WTC11 (cell line): ENCODE measurements at regions not wholly inside any gene's neighbourhood (a gene's known extent, or its start where the extent isn't known, plus 50 kb on each side); places are given as distances from the start of the nearest gene placed in this dataset.

ENCODE experiments used
- ATAC-seq: fragments of 200-7000 bp; cut with Tn5 transposase; 2 replicates; pipeline ENCODE4 v1.10.0; 2021; ENCODE audit warnings: mild to moderate bottlenecking, moderate library complexity
- CTCF ChIA-PET: fragments of 300-600 bp; sonication (Branson Sonifier 250); formaldehyde crosslinking; loops from one replicate; lab custom pipeline; 2021; ENCODE audit warnings: antibody characterized with exemption; lab: Charles Lee
- POLR2A ChIA-PET: fragments of 350-600 bp; sonication (Branson Sonifier 250); formaldehyde crosslinking; loops from one replicate; lab custom pipeline; 2021; ENCODE audit warnings: antibody characterized with exemption; lab: Charles Lee
- DNase-seq: peaks from one replicate; pipeline ENCODE4 v3.0.0; 2021; ENCODE audit warnings: low spot score
- H3K27ac Mint-ChIP-seq: 2 replicates; pipeline ENCODE4 v1.8.0; 2021; ENCODE audit warnings: mixed read lengths
- H3K27me3 Mint-ChIP-seq: 2 replicates; pipeline ENCODE4 v1.8.0; 2021; ENCODE audit warnings: low read depth, mild to moderate bottlenecking, moderate library complexity, mixed read lengths
- H3K36me3 Mint-ChIP-seq: 2 replicates; pipeline ENCODE4 v1.8.0; 2021; ENCODE audit warnings: mixed read lengths
- H3K4me1 Mint-ChIP-seq: 2 replicates; pipeline ENCODE4 v1.8.0; 2022; ENCODE audit warnings: mixed read lengths
- H3K4me3 Mint-ChIP-seq: 2 replicates; pipeline ENCODE4 v1.8.0; 2021; ENCODE audit warnings: mild to moderate bottlenecking, moderate library complexity, mixed read lengths
- H3K9me3 Mint-ChIP-seq: 2 replicates; pipeline ENCODE4 v1.8.0; 2021; ENCODE audit warnings: mixed read lengths
- EMX1 ChIP-seq: fragments of 250-450 bp; sonication (Bioruptor Pico); IDR thresholded peaks from 2 replicates; pipeline ENCODE4 v1.8.0; 2021; ENCODE audit warnings: mild to moderate bottlenecking
- ESRRA ChIP-seq: sonication (generic); formaldehyde crosslinking; IDR thresholded peaks from 2 replicates; pipeline ENCODE4 v1.8.1; 2022; ENCODE audit warnings: mild to moderate bottlenecking, missing genetic modification reagents, borderline replicate concordance
- FOXK1 ChIP-seq: sonication (generic); formaldehyde crosslinking; IDR thresholded peaks from 2 replicates; pipeline ENCODE4 v1.8.0; 2022; ENCODE audit warnings: mild to moderate bottlenecking, moderate library complexity, missing genetic modification reagents
- HMGA2 ChIP-seq: fragments of 250-450 bp; sonication (Bioruptor Pico); IDR thresholded peaks from 2 replicates; pipeline ENCODE4 v1.4.0; 2021; ENCODE audit warnings: mild to moderate bottlenecking, moderate library complexity
- IRF2 ChIP-seq: sonication (generic); formaldehyde crosslinking; IDR thresholded peaks from 2 replicates; pipeline ENCODE4 v1.8.0; 2022; ENCODE audit warnings: low read depth, missing genetic modification reagents, borderline replicate concordance
- KAT7 ChIP-seq: sonication (generic); formaldehyde crosslinking; IDR thresholded peaks from 2 replicates; pipeline ENCODE4 v1.8.1; 2023; ENCODE audit warnings: missing genetic modification reagents, mild to moderate bottlenecking, borderline replicate concordance
- NFATC4 ChIP-seq: fragments of 250-450 bp; sonication (Bioruptor Pico); IDR thresholded peaks from 2 replicates; pipeline ENCODE4 v1.9.0; 2021; ENCODE audit warnings: mild to moderate bottlenecking
- RELA ChIP-seq: sonication (generic); formaldehyde crosslinking; IDR thresholded peaks from 2 replicates; pipeline ENCODE4 v1.8.1; 2022; ENCODE audit warnings: missing genetic modification reagents, mild to moderate bottlenecking, borderline replicate concordance
- SP1 ChIP-seq: sonication (generic); formaldehyde crosslinking; conservative IDR thresholded peaks from 2 replicates; pipeline ENCODE4 v1.8.1; 2022; ENCODE audit warnings: missing genetic modification reagents
- TEAD4 ChIP-seq: sonication (generic); formaldehyde crosslinking; IDR thresholded peaks from 2 replicates; pipeline ENCODE4 v1.8.0; 2022; ENCODE audit warnings: mild to moderate bottlenecking, missing genetic modification reagents
- TP53 ChIP-seq: sonication (generic); formaldehyde crosslinking; IDR thresholded peaks from 2 replicates; pipeline ENCODE4 v1.8.1; 2023; ENCODE audit warnings: mild to moderate bottlenecking, missing genetic modification reagents
- ZNF416 ChIP-seq: fragments of 250-450 bp; sonication (Bioruptor Pico); IDR thresholded peaks from 2 replicates; pipeline ENCODE4 v1.9.0; 2021; ENCODE audit warnings: mild to moderate bottlenecking, inconsistent platforms
- ZNF671 ChIP-seq: fragments of 250-450 bp; sonication (Bioruptor Pico); IDR thresholded peaks from 2 replicates; pipeline ENCODE4 v1.8.0; 2021; ENCODE audit warnings: mild to moderate bottlenecking
- TF ChIP-seq, protein P1 (sequence below): sonication (generic); formaldehyde crosslinking; IDR thresholded peaks from 2 replicates; pipeline ENCODE4 v1.8.0; 2022; ENCODE audit warnings: mild to moderate bottlenecking, missing genetic modification reagents
- TF ChIP-seq, protein P2 (sequence below): sonication (generic); formaldehyde crosslinking; conservative IDR thresholded peaks from 2 replicates; pipeline ENCODE4 v1.8.1; 2023; ENCODE audit warnings: mild to moderate bottlenecking, low read depth, missing genetic modification reagents, moderate library complexity
- TF ChIP-seq, protein P3 (sequence below): sonication (generic); formaldehyde crosslinking; IDR thresholded peaks from 2 replicates; pipeline ENCODE4 v1.8.1; 2022; ENCODE audit warnings: mild to moderate bottlenecking, missing genetic modification reagents, moderate library complexity, borderline replicate concordance
- TF ChIP-seq, protein P4 (sequence below): sonication (generic); formaldehyde crosslinking; conservative IDR thresholded peaks from 2 replicates; pipeline ENCODE4 v1.8.1; 2022; ENCODE audit warnings: mild to moderate bottlenecking, missing genetic modification reagents
- TF ChIP-seq, protein P5 (sequence below): sonication (generic); formaldehyde crosslinking; IDR thresholded peaks from 2 replicates; pipeline ENCODE4 v1.8.0; 2023; ENCODE audit warnings: missing genetic modification reagents
- TF ChIP-seq, protein P6 (sequence below): sonication (generic); formaldehyde crosslinking; IDR thresholded peaks from 2 replicates; pipeline ENCODE4 v1.8.0; 2022; ENCODE audit warnings: mild to moderate bottlenecking, missing genetic modification reagents
- TF ChIP-seq, protein P7 (sequence below): sonication (generic); formaldehyde crosslinking; IDR thresholded peaks from 2 replicates; pipeline ENCODE4 v1.8.1; 2022; ENCODE audit warnings: missing genetic modification reagents, borderline replicate concordance
- TF ChIP-seq, protein P8 (sequence below): fragments of 250-450 bp; sonication (Bioruptor Pico); IDR thresholded peaks from 2 replicates; pipeline ENCODE4 v1.9.0; 2021; ENCODE audit warnings: mild to moderate bottlenecking

DNA sequence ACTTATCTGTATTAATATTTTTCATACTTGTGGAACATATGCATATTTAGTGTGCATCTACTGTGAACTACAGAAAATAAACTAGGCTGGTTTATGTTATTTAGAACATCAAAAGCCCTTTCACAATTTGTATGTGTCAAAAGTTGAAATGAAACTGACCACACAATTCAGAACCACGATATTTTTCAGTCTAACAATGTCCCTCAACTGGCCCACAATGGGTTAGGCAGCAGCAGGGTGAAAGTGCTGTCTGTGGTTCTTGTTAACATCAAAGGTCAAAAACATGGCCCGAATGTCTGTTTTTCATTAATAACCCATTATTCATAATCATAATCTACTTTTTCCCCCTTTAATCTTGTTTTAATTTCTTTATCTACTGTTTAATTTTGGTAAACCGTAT is 559.9 kb upstream of the ATP2B1 start:
- no peaks in the 10 kb centered on the region for H3K27me3 Mint-ChIP-seq
- TF ChIP-seq, protein P1, sequence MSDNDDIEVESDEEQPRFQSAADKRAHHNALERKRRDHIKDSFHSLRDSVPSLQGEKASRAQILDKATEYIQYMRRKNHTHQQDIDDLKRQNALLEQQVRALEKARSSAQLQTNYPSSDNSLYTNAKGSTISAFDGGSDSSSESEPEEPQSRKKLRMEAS: no peak
- TF ChIP-seq ZNF416 (CRISPR knock-in tag) (no peak), SP1 (CRISPR knock-in tag) (no peak)
- H3K9me3 Mint-ChIP-seq: no peaks in the 10 kb centered on the region
- ChIA-PET POLR2A (no interaction called here), CTCF (no interaction called here)
- no peak for DNase-seq
- no peak for ATAC-seq
- no peak overlapping the region for H3K4me3 Mint-ChIP-seq
- H3K36me3 Mint-ChIP-seq: no peaks in the 10 kb centered on the region
- H3K27ac Mint-ChIP-seq: no peak overlapping the region
- H3K4me1 Mint-ChIP-seq: no peaks in the 10 kb centered on the region

DNA sequence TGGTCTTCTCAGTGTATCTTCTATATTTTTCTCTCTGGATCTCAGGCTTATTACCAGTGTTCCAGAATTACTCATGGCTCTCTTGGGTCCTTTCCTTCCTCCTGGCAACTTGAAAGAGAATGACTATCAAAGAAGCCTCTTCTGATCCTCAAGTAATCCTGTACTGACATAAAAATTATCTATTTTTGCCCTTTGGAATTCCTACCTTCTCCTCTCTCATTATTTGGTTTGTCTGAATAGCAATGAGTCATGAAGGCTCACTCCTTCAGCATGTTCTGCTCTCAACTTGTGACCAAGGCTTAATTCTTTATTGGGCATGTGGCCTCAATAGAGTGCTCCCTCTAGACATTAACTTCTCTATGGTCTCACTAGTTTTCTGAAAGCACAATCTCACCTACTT is 553.6 kb upstream of the ATP2B1 start:
- Mint-ChIP-seq H3K9me3 (no peaks in the 10 kb centered on the region), H3K4me1 (no peaks in the 10 kb centered on the region), H3K27ac (no peak overlapping the region), H3K36me3 (no peaks in the 10 kb centered on the region), H3K4me3 (no peak overlapping the region), H3K27me3 (no peaks in the 10 kb centered on the region)
- POLR2A ChIA-PET: no interaction called here
- DNase-seq (no peak), ATAC-seq (no peak)
- CTCF ChIA-PET: no interaction called here
- TF ChIP-seq, protein P2, sequence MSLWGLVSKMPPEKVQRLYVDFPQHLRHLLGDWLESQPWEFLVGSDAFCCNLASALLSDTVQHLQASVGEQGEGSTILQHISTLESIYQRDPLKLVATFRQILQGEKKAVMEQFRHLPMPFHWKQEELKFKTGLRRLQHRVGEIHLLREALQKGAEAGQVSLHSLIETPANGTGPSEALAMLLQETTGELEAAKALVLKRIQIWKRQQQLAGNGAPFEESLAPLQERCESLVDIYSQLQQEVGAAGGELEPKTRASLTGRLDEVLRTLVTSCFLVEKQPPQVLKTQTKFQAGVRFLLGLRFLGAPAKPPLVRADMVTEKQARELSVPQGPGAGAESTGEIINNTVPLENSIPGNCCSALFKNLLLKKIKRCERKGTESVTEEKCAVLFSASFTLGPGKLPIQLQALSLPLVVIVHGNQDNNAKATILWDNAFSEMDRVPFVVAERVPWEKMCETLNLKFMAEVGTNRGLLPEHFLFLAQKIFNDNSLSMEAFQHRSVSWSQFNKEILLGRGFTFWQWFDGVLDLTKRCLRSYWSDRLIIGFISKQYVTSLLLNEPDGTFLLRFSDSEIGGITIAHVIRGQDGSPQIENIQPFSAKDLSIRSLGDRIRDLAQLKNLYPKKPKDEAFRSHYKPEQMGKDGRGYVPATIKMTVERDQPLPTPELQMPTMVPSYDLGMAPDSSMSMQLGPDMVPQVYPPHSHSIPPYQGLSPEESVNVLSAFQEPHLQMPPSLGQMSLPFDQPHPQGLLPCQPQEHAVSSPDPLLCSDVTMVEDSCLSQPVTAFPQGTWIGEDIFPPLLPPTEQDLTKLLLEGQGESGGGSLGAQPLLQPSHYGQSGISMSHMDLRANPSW (CRISPR knock-in tag): no peak
- no peak for TF ChIP-seq RELA (CRISPR knock-in tag)

DNA sequence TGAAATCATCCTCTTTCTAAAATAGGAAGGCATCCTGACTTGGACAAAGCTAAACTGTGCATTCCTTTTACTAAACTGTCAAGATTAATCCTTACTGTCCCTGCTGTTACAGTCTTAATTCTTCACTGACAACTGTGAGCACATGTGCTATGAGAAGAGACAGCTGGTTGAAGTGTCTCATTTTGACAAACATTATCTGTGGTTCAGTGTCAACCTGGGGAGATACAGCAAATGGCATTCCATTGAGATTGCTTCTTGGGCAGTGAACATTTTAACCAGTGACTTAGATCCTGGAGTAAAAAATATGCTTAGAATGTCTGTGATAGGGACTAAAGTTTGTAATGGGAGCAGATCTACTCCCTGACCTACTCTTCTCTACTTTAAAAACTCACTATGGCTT is 552.6 kb upstream of the ATP2B1 start:
- POLR2A ChIA-PET: no interaction called here
- CTCF ChIA-PET: no interaction called here
- no peak for ATAC-seq
- H3K27ac Mint-ChIP-seq: no peak overlapping the region
- DNase-seq: no peak
- no peak overlapping the region for H3K4me3 Mint-ChIP-seq
- no peaks in the 10 kb centered on the region for H3K4me1 Mint-ChIP-seq
- TF ChIP-seq FOXK1 (CRISPR knock-in tag) (no peak), IRF2 (CRISPR knock-in tag) (no peak), ESRRA (CRISPR knock-in tag) (no peak), NFATC4 (CRISPR knock-in tag) (no peak), RELA (CRISPR knock-in tag) (no peak)
- TF ChIP-seq, protein P3, sequence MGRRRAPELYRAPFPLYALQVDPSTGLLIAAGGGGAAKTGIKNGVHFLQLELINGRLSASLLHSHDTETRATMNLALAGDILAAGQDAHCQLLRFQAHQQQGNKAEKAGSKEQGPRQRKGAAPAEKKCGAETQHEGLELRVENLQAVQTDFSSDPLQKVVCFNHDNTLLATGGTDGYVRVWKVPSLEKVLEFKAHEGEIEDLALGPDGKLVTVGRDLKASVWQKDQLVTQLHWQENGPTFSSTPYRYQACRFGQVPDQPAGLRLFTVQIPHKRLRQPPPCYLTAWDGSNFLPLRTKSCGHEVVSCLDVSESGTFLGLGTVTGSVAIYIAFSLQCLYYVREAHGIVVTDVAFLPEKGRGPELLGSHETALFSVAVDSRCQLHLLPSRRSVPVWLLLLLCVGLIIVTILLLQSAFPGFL (CRISPR knock-in tag): no peak
- TF ChIP-seq, protein P4, sequence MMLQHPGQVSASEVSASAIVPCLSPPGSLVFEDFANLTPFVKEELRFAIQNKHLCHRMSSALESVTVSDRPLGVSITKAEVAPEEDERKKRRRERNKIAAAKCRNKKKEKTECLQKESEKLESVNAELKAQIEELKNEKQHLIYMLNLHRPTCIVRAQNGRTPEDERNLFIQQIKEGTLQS (CRISPR knock-in tag): no peak
- H3K36me3 Mint-ChIP-seq: no peaks in the 10 kb centered on the region
- no peaks in the 10 kb centered on the region for H3K9me3 Mint-ChIP-seq
- no peaks in the 10 kb centered on the region for H3K27me3 Mint-ChIP-seq

DNA sequence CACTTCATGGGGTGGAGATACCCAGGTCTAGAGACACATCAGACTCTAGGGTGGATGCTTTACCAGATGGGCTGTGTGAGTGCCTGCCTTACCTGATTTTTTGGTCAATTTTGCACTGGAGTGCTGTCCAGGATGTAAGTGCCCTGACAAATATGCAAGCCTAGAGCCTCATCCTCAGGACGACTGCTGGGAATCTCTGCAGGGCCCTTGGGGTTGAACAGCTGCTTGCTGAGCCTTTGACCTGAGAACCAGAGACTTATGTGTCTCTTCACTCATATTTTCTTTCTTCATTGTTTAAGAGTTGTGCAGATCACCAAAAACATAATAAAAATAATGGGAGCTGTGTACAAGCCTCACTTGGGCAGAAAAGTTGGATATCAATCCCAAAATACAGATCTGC is 551.5 kb upstream of the ATP2B1 start:
- ATAC-seq: no peak
- Mint-ChIP-seq H3K4me3 (no peak overlapping the region), H3K27me3 (no peaks in the 10 kb centered on the region), H3K27ac (no peak overlapping the region), H3K9me3 (no peaks in the 10 kb centered on the region), H3K36me3 (no peaks in the 10 kb centered on the region), H3K4me1 (no peaks in the 10 kb centered on the region)
- POLR2A ChIA-PET: no interaction called here
- TF ChIP-seq, protein P5, sequence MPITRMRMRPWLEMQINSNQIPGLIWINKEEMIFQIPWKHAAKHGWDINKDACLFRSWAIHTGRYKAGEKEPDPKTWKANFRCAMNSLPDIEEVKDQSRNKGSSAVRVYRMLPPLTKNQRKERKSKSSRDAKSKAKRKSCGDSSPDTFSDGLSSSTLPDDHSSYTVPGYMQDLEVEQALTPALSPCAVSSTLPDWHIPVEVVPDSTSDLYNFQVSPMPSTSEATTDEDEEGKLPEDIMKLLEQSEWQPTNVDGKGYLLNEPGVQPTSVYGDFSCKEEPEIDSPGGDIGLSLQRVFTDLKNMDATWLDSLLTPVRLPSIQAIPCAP (CRISPR knock-in tag): no peak
- TF ChIP-seq TEAD4 (CRISPR knock-in tag) (no peak), ZNF671 (CRISPR knock-in tag) (no peak), RELA (CRISPR knock-in tag) (no peak), HMGA2 (no peak), EMX1 (CRISPR knock-in tag) (no peak), TP53 (CRISPR knock-in tag) (no peak), IRF2 (CRISPR knock-in tag) (no peak), KAT7 (no peak)
- TF ChIP-seq, protein P6, sequence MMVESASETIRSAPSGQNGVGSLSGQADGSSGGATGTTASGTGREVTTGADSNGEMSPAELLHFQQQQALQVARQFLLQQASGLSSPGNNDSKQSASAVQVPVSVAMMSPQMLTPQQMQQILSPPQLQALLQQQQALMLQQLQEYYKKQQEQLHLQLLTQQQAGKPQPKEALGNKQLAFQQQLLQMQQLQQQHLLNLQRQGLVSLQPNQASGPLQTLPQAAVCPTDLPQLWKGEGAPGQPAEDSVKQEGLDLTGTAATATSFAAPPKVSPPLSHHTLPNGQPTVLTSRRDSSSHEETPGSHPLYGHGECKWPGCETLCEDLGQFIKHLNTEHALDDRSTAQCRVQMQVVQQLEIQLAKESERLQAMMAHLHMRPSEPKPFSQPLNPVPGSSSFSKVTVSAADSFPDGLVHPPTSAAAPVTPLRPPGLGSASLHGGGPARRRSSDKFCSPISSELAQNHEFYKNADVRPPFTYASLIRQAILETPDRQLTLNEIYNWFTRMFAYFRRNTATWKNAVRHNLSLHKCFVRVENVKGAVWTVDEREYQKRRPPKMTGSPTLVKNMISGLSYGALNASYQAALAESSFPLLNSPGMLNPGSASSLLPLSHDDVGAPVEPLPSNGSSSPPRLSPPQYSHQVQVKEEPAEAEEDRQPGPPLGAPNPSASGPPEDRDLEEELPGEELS (CRISPR knock-in tag): no peak
- TF ChIP-seq, protein P7, sequence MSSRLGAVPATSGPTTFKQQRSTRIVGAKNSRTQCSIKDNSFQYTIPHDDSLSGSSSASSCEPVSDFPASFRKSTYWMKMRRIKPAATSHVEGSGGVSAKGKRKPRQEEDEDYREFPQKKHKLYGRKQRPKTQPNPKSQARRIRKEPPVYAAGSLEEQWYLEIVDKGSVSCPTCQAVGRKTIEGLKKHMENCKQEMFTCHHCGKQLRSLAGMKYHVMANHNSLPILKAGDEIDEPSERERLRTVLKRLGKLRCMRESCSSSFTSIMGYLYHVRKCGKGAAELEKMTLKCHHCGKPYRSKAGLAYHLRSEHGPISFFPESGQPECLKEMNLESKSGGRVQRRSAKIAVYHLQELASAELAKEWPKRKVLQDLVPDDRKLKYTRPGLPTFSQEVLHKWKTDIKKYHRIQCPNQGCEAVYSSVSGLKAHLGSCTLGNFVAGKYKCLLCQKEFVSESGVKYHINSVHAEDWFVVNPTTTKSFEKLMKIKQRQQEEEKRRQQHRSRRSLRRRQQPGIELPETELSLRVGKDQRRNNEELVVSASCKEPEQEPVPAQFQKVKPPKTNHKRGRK (CRISPR knock-in tag): no peak
- TF ChIP-seq, protein P8, sequence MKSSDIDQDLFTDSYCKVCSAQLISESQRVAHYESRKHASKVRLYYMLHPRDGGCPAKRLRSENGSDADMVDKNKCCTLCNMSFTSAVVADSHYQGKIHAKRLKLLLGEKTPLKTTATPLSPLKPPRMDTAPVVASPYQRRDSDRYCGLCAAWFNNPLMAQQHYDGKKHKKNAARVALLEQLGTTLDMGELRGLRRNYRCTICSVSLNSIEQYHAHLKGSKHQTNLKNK (CRISPR knock-in tag): no peak
- TF ChIP-seq, all 79 proteins: peak for 0
- CTCF ChIA-PET: no interaction called here
- no peak for DNase-seq
